ENCODE measurements at regions not wholly inside any gene's neighbourhood (a gene's known extent, or its start where the extent isn't known, plus 50 kb on each side); places are given as distances from the start of the nearest gene placed in this dataset.

GRCh38 chr9:80163889-80164288 is 592.1 kb downstream of the TLE4 start:
- no peak for DNase-seq

- no peak for DNase-seq
Measured at GRCh38 chr9:80158554-80159170, 586.9 kb downstream of the TLE4 start.

- DNase-seq, result no peak
Measured at GRCh38 chr9:80158131-80158530, 586.4 kb downstream of the TLE4 start.

- DNase-seq, result no peak
Measured at GRCh38 chr9:80157561-80157983, 585.8 kb downstream of the TLE4 start.

GRCh38 chr9:80156756-80157472 is 585.1 kb downstream of the TLE4 start:
- no peak for DNase-seq

GRCh38 chr9:80156262-80156661 is 584.5 kb downstream of the TLE4 start:
- DNase-seq, result no peak

- no peak for DNase-seq
Measured at GRCh38 chr9:80147866-80148265, 576.1 kb downstream of the TLE4 start.

- no peak for DNase-seq
Measured at GRCh38 chr9:80146466-80146865, 574.7 kb downstream of the TLE4 start.

GRCh38 chr9:80144856-80145255 is 573.1 kb downstream of the TLE4 start:
- DNase-seq, result no peak

- DNase-seq, result no peak
Measured at GRCh38 chr9:80144406-80144805, 572.6 kb downstream of the TLE4 start.

GRCh38 chr9:80143899-80144298 is 572.1 kb downstream of the TLE4 start:
- no peak for DNase-seq

- DNase-seq, result no peak
Measured at GRCh38 chr9:80134487-80134886, 562.7 kb downstream of the TLE4 start.

GRCh38 chr9:80131627-80132026 is 559.9 kb downstream of the TLE4 start:
- no peak for DNase-seq

GRCh38 chr9:80127920-80128319 is 556.2 kb downstream of the TLE4 start:
- no peak for DNase-seq

- DNase-seq, result no peak
Measured at GRCh38 chr9:80125731-80126264, 554.0 kb downstream of the TLE4 start.

- no peak for DNase-seq
Measured at GRCh38 chr9:80117031-80117430, 545.3 kb downstream of the TLE4 start.

- no peak for DNase-seq
Measured at GRCh38 chr9:80114241-80114640, 542.5 kb downstream of the TLE4 start.

- DNase-seq, result no peak
Measured at GRCh38 chr9:80107931-80108660, 536.3 kb downstream of the TLE4 start.

- no peak for DNase-seq
Measured at GRCh38 chr9:80097476-80097875, 525.7 kb downstream of the TLE4 start.

- DNase-seq, result no peak
Measured at GRCh38 chr9:80094176-80094771, 522.5 kb downstream of the TLE4 start.

GRCh38 chr9:80093695-80094094 is 521.9 kb downstream of the TLE4 start:
- DNase-seq, result no peak

GRCh38 chr9:80091526-80091925 is 519.8 kb downstream of the TLE4 start:
- no peak for DNase-seq

GRCh38 chr9:80090317-80090716 is 518.6 kb downstream of the TLE4 start:
- no peak for DNase-seq
